HCT116 (cell line): ENCODE measurements at regions not wholly inside any gene's neighbourhood (a gene's known extent, or its start where the extent isn't known, plus 50 kb on each side); places are given as distances from the start of the nearest gene placed in this dataset.

Experiments used
- ATAC-seq: fragments of 200-7000 bp; cut with Tn5 transposase; 2 replicates; pipeline ENCODE4 v1.9.1; 2020; ENCODE audit warnings: mild to moderate bottlenecking, moderate library complexity
- BruUV-seq: library from RNA; stranded (reverse); fragments of 400-500 nt; replicated peaks from 2 replicates; lab custom pipeline; 2021; lab: Mats Ljungman, UMichigan
- CTCF ChIA-PET: fragments of 300-600 bp; sonication (Branson Sonifier 250); formaldehyde crosslinking; loops from one replicate; lab custom pipeline; 2021; ENCODE audit warnings: antibody characterized with exemption; lab: Charles Lee
- POLR2A ChIA-PET: fragments of 300-600, 350-600 bp; sonication (Branson Sonifier 250); formaldehyde crosslinking; loops from one replicate; lab custom pipeline; 2021; ENCODE audit warnings: antibody characterized with exemption; lab: Charles Lee
- RAD21 ChIA-PET, 2 experiments: fragments of 300-600 bp; sonication (Branson Sonifier 250); formaldehyde crosslinking; loops; one replicate each; lab custom pipeline; 2023; ENCODE audit warnings: low total read pairs in 2 of 2; ENCODE audit not compliant: uncharacterized antibody in 2 of 2, unreplicated experiment in 2 of 2, low non-redundant PET in 1 of 2; lab: Charles Lee
- DNase-seq: peaks from one replicate; pipeline ENCODE4 v3.0.0-alpha.2; 2010; ENCODE audit warnings: low read depth, low spot score
- H2AFZ ChIP-seq: fragments of 200-600 bp; shearing (Covaris generic), sonication (generic); 2 replicates; pipeline ENCODE4 v1.6.1; 2017; ENCODE audit warnings: low read depth, mixed run types, mixed read lengths, antibody characterized with exemption, low read length; ENCODE audit not compliant: poor library complexity, severe bottlenecking
- H3K27ac ChIP-seq: 2 replicates; pipeline ENCODE4 v1.5.1; 2012; ENCODE audit warnings: low read depth, low read length
- H3K27me3 ChIP-seq: fragments of 200-600 bp; sonication (generic); 2 replicates; pipeline ENCODE4 v1.6.1; 2016; ENCODE audit warnings: mixed run types, low read length, mixed read lengths; ENCODE audit not compliant: insufficient read depth
- H3K36me3 ChIP-seq, 2 experiments: fragments of 200-500 bp in 1 of 2; fragments of 200-600 bp in 1 of 2; sonication (Bioruptor generic) in 1 of 2; sonication (generic) in 1 of 2; 2 replicates each; pipeline versions ENCODE4 v1.5.1 to v1.6.1; 2014 to 2016; ENCODE audit warnings: low read length in 2 of 2, inconsistent platforms in 1 of 2, mixed read lengths in 1 of 2, mixed run types in 1 of 2; ENCODE audit not compliant: insufficient read depth in 2 of 2, control insufficient read depth in 1 of 2
- H3K4me1 ChIP-seq, 2 experiments: fragments of 200-600 bp in 1 of 2; sonication (generic) in 1 of 2; 2 replicates each; pipeline versions ENCODE4 v1.5.1 to v1.6.1; 2012 to 2017; ENCODE audit warnings: low read length in 2 of 2, inconsistent platforms in 1 of 2, mild to moderate bottlenecking in 1 of 2, mixed read lengths in 1 of 2, mixed run types in 1 of 2, moderate library complexity in 1 of 2; ENCODE audit not compliant: insufficient read depth in 2 of 2, control insufficient read depth in 1 of 2
- H3K4me2 ChIP-seq: fragments of 200-600 bp; sonication (generic); 2 replicates; pipeline ENCODE4 v1.6.1; 2017; ENCODE audit warnings: mixed run types, low read length, mixed read lengths
- H3K4me3 ChIP-seq, 2 experiments: fragments of 200-600 bp in 1 of 2; sonication (generic) in 1 of 2; replicated peaks in 1 of 2; 2 replicates each; pipeline ENCODE4 v1.5.1; 2011 to 2016; ENCODE audit warnings: low read length in 2 of 2, control low read depth in 1 of 2, low read depth in 1 of 2, mild to moderate bottlenecking in 1 of 2, mixed read lengths in 1 of 2, mixed run types in 1 of 2
- H3K79me2 ChIP-seq: fragments of 200-600 bp; sonication (generic); 2 replicates; pipeline ENCODE4 v1.6.1; 2017; ENCODE audit warnings: mild to moderate bottlenecking, mixed run types, low read length, moderate library complexity, mixed read lengths; ENCODE audit not compliant: insufficient read depth
- H3K9ac ChIP-seq: fragments of 200-600 bp; sonication (generic); 2 replicates; pipeline ENCODE4 v1.6.1; 2016; ENCODE audit warnings: low read length, mixed read lengths
- H3K9me2 ChIP-seq: fragments of 200-600 bp; sonication (generic), shearing (Covaris generic); 2 replicates; pipeline ENCODE4 v1.6.1; 2017; ENCODE audit warnings: mixed run types, mild to moderate bottlenecking, moderate library complexity; ENCODE audit not compliant: insufficient read depth
- H3K9me3 ChIP-seq, 2 experiments: fragments of 200-500 bp in 1 of 2; fragments of 200-600 bp in 1 of 2; sonication (Bioruptor generic) in 1 of 2; sonication (generic) in 1 of 2; 2 replicates each; pipeline ENCODE4 v1.6.1; 2014 to 2017; ENCODE audit warnings: low read length in 2 of 2, mixed read lengths in 2 of 2, inconsistent platforms in 1 of 2, low read depth in 1 of 2, mild to moderate bottlenecking in 1 of 2, mixed run types in 1 of 2, moderate library complexity in 1 of 2; ENCODE audit not compliant: control insufficient read depth in 1 of 2, insufficient read depth in 1 of 2
- H4K20me1 ChIP-seq: fragments of 200-600 bp; sonication (generic), shearing (Covaris generic); 2 replicates; pipeline ENCODE4 v1.6.1; 2017; ENCODE audit warnings: mixed run types, mild to moderate bottlenecking, moderate library complexity; ENCODE audit not compliant: insufficient read depth
- ATF3 ChIP-seq: IDR thresholded peaks from 2 replicates; pipeline ENCODE4 v1.6.1; 2012
- CBX3 ChIP-seq: IDR thresholded peaks from 2 replicates; pipeline ENCODE4 v1.6.1; 2012; ENCODE audit warnings: low read depth
- EGR1 ChIP-seq: IDR thresholded peaks from 2 replicates; pipeline ENCODE4 v1.6.1; 2012; ENCODE audit warnings: low read depth
- EZH2 ChIP-seq: fragments of 200-600 bp; sonication (generic); IDR thresholded peaks from 2 replicates; pipeline ENCODE4 v1.6.1; 2017; ENCODE audit warnings: antibody characterized with exemption, mixed run types
- EZH2phosphoT487 ChIP-seq: fragments of 200-600 bp; IDR thresholded peaks from 2 replicates; pipeline ENCODE4 v1.6.1; 2018; ENCODE audit warnings: antibody characterized with exemption, borderline replicate concordance
- FOSL1 ChIP-seq: IDR thresholded peaks from 2 replicates; pipeline ENCODE4 v1.6.1; 2012; ENCODE audit warnings: low read depth
- JUND ChIP-seq: IDR thresholded peaks from 2 replicates; pipeline ENCODE4 v1.6.1; 2012
- POLR2A ChIP-seq: IDR thresholded peaks from 2 replicates; pipeline ENCODE4 v1.7.0; 2011; ENCODE audit warnings: borderline replicate concordance; ENCODE audit not compliant: insufficient read depth, insufficient read length; ENCODE audit errors: extremely low read depth
- POLR2AphosphoS5 ChIP-seq: IDR thresholded peaks from 2 replicates; pipeline ENCODE4 v1.6.1; 2011; ENCODE audit warnings: mild to moderate bottlenecking, low read depth, low read length, moderate library complexity
- SRF ChIP-seq: IDR thresholded peaks from 2 replicates; pipeline ENCODE4 v1.6.1; 2012; ENCODE audit warnings: low read depth
- intact Hi-C: fragments of 100-400 bp; cut with micrococcal nuclease; formaldehyde crosslinking; loops from 2 replicates; pipeline ENCODE4 v1.10.0; 2022

GRCh38 chr9:7454624-7455023, 345.0 kb downstream of the DMAC1 start:
- Histone ChIP-seq H3K4me1 (no peaks in the 10 kb centered on the region), H3K79me2 (no peaks in the 10 kb centered on the region), H3K27ac (no peak overlapping the region), H2AFZ (no peak overlapping the region), H3K36me3 (no peaks in the 10 kb centered on the region), H4K20me1 (no peaks in the 10 kb centered on the region), H3K4me2 (no peak overlapping the region), H3K4me3 (no peak overlapping the region), H3K9me2 (no peaks in the 10 kb centered on the region), H3K27me3 (no peaks in the 10 kb centered on the region), H3K9ac (no peak overlapping the region), H3K9me3 (no peaks in the 10 kb centered on the region)
- CTCF ChIA-PET: no interaction called here
- ATAC-seq (no peak), DNase-seq (no peak)
- intact Hi-C loops: no loop called here
- RAD21 ChIA-PET: no interaction called here
- POLR2A ChIA-PET: no interaction called here
- no peak for TF ChIP-seq POLR2A
- TF ChIP-seq EZH2: no peak
- no TSS peak for BruUV-seq

GRCh38 chr9:7452378-7452777, 347.2 kb downstream of the DMAC1 start:
- Histone ChIP-seq H3K27ac (no peak overlapping the region), H3K79me2 (no peaks in the 10 kb centered on the region), H4K20me1 (no peaks in the 10 kb centered on the region), H3K4me1 (no peaks in the 10 kb centered on the region), H3K36me3 (no peaks in the 10 kb centered on the region), H2AFZ (no peak overlapping the region), H3K9me2 (no peaks in the 10 kb centered on the region), H3K4me3 (no peak overlapping the region), H3K4me2 (no peak overlapping the region), H3K9me3 (no peaks in the 10 kb centered on the region), H3K27me3 (no peaks in the 10 kb centered on the region), H3K9ac (no peak overlapping the region)
- DNase-seq: no peak
- BruUV-seq: no TSS peak
- ATAC-seq: no peak
- intact Hi-C loops: no loop called here
- ChIA-PET CTCF (no interaction called here), POLR2A (no interaction called here), RAD21 (no interaction called here)
- TF ChIP-seq CBX3 (no peak), ATF3 (no peak)

- no peaks in the 10 kb centered on the region for H3K27me3 ChIP-seq
- no peak overlapping the region for H2AFZ ChIP-seq
- H3K36me3 ChIP-seq: no peaks in the 10 kb centered on the region
- no peaks in the 10 kb centered on the region for H3K9me3 ChIP-seq
- DNase-seq (no peak), ATAC-seq (no peak)
- H3K9ac ChIP-seq: no peak overlapping the region
- no peaks in the 10 kb centered on the region for H3K79me2 ChIP-seq
- intact Hi-C loops: no loop called here
- H3K9me2 ChIP-seq: no peaks in the 10 kb centered on the region
- no peak for TF ChIP-seq EGR1
- no peak for TF ChIP-seq POLR2AphosphoS5
- TF ChIP-seq FOSL1: no peak
- no peak for TF ChIP-seq SRF
- TF ChIP-seq JUND: no peak
- no peak for TF ChIP-seq EZH2phosphoT487
- ChIA-PET POLR2A (no interaction called here), RAD21 (no interaction called here), CTCF (no interaction called here)
- no peaks in the 10 kb centered on the region for H4K20me1 ChIP-seq
- H3K4me2 ChIP-seq: no peak overlapping the region
- no peak overlapping the region for H3K27ac ChIP-seq
- no TSS peak for BruUV-seq
- H3K4me1 ChIP-seq: no peaks in the 10 kb centered on the region
- H3K4me3 ChIP-seq: no peak overlapping the region
Measured at GRCh38 chr9:7451062-7451461, 348.5 kb downstream of the DMAC1 start.
